H9 (cell line): ENCODE measurements at regions not wholly inside any gene's neighbourhood (a gene's known extent, or its start where the extent isn't known, plus 50 kb on each side); places are given as distances from the start of the nearest gene placed in this dataset.

Experiments used
- DNase-seq: peaks from one replicate; pipeline ENCODE4 v3.0.0-alpha.2; 2017
- H2AFZ ChIP-seq: one replicate; pipeline ENCODE4 v1.6.1; 2013; ENCODE audit warnings: mild to moderate bottlenecking, low read length, control low read depth, moderate library complexity
- H2AK5ac ChIP-seq: 2 replicates; pipeline ENCODE4 v1.6.1; 2013; ENCODE audit warnings: low read length, control low read depth, mixed read lengths; ENCODE audit not compliant: insufficient read length
- H2BK120ac ChIP-seq: one replicate; pipeline ENCODE4 v1.6.1; 2013; ENCODE audit warnings: low read depth, mild to moderate bottlenecking, low read length, control low read depth, inconsistent platforms; ENCODE audit not compliant: poor library complexity, severe bottlenecking
- H2BK12ac ChIP-seq: 2 replicates; pipeline ENCODE4 v1.6.1; 2013; ENCODE audit warnings: low read length, control low read depth, mixed read lengths, low read depth; ENCODE audit not compliant: insufficient read length
- H2BK15ac ChIP-seq: 2 replicates; pipeline ENCODE4 v1.6.1; 2013; ENCODE audit warnings: low read depth, low read length, control low read depth
- H2BK20ac ChIP-seq: one replicate; pipeline ENCODE4 v1.6.1; 2013; ENCODE audit warnings: low read depth, mild to moderate bottlenecking, low read length, control low read depth, inconsistent platforms; ENCODE audit not compliant: poor library complexity, severe bottlenecking
- H2BK5ac ChIP-seq: 2 replicates; pipeline ENCODE4 v1.6.1; 2013; ENCODE audit warnings: low read length, control low read depth, mixed read lengths; ENCODE audit not compliant: insufficient read length
- H3K14ac ChIP-seq: 2 replicates; pipeline ENCODE4 v1.6.1; 2013; ENCODE audit warnings: low read length, control low read depth; ENCODE audit not compliant: insufficient read depth
- H3K18ac ChIP-seq: 2 replicates; pipeline ENCODE4 v1.6.1; 2013; ENCODE audit warnings: low read depth, mild to moderate bottlenecking, mixed read lengths, low read length, control low read depth; ENCODE audit not compliant: insufficient read length
- H3K23ac ChIP-seq: 2 replicates; pipeline ENCODE4 v1.6.1; 2013; ENCODE audit warnings: low read length, control low read depth, mixed read lengths, low read depth; ENCODE audit not compliant: insufficient read length
- H3K23me2 ChIP-seq: 2 replicates; pipeline ENCODE4 v1.6.1; 2013; ENCODE audit warnings: low read depth, mild to moderate bottlenecking, mixed read lengths, low read length, control low read depth; ENCODE audit not compliant: insufficient read length, poor library complexity, severe bottlenecking
- H3K27ac ChIP-seq: 2 replicates; pipeline ENCODE4 v1.5.1; 2013; ENCODE audit warnings: low read length, control low read depth, mixed read lengths, low read depth; ENCODE audit not compliant: insufficient read length
- H3K27me3 ChIP-seq: 2 replicates; pipeline ENCODE4 v1.6.1; 2013; ENCODE audit warnings: low read length, control low read depth, inconsistent platforms; ENCODE audit not compliant: insufficient read depth
- H3K4ac ChIP-seq: 2 replicates; pipeline ENCODE4 v1.6.1; 2013; ENCODE audit warnings: low read depth, mild to moderate bottlenecking, control low read depth, inconsistent platforms, low read length, moderate library complexity
- H3K4me1 ChIP-seq: 2 replicates; pipeline ENCODE4 v1.6.1; 2013; ENCODE audit warnings: low read length, control low read depth, inconsistent platforms; ENCODE audit not compliant: insufficient read depth
- H3K4me2 ChIP-seq: 2 replicates; pipeline ENCODE4 v1.6.1; 2013; ENCODE audit warnings: low read length, control low read depth, mixed read lengths; ENCODE audit not compliant: insufficient read length, insufficient read depth
- H3K56ac ChIP-seq: 2 replicates; pipeline ENCODE4 v1.6.1; 2013; ENCODE audit warnings: low read depth, mild to moderate bottlenecking, mixed read lengths, low read length, control low read depth; ENCODE audit not compliant: insufficient read length
- H3K79me1 ChIP-seq: 2 replicates; pipeline ENCODE4 v1.6.1; 2013; ENCODE audit warnings: low read depth, mild to moderate bottlenecking, moderate library complexity, low read length, control low read depth, inconsistent platforms; ENCODE audit not compliant: insufficient read depth, poor library complexity, severe bottlenecking
- H3K79me2 ChIP-seq: 2 replicates; pipeline ENCODE4 v1.6.1; 2013; ENCODE audit warnings: low read length, control low read depth, inconsistent platforms; ENCODE audit not compliant: insufficient read depth
- H3K9ac ChIP-seq: 2 replicates; pipeline ENCODE4 v1.6.1; 2013; ENCODE audit warnings: low read length, control low read depth, mixed read lengths; ENCODE audit not compliant: insufficient read length; ENCODE audit errors: extremely low read depth
- H3K9me3 ChIP-seq: one replicate; pipeline ENCODE4 v1.6.1; 2013; ENCODE audit warnings: low read depth, low read length, inconsistent platforms; ENCODE audit not compliant: control insufficient read depth
- H3T11ph ChIP-seq: one replicate; pipeline ENCODE4 v1.6.1; 2013; ENCODE audit warnings: mild to moderate bottlenecking, low read length, control low read depth, inconsistent platforms
- H4K20me1 ChIP-seq: one replicate; pipeline ENCODE4 v1.6.1; 2013; ENCODE audit not compliant: control insufficient read depth, insufficient read length, insufficient read depth
- H4K5ac ChIP-seq: 2 replicates; pipeline ENCODE4 v1.6.1; 2013; ENCODE audit warnings: low read depth, mild to moderate bottlenecking, mixed read lengths, low read length, control low read depth; ENCODE audit not compliant: insufficient read length
- H4K8ac ChIP-seq: replicated peaks from 2 replicates; pipeline ENCODE4 v1.6.1; 2013; ENCODE audit warnings: low read length, control low read depth, mixed read lengths, low read depth; ENCODE audit not compliant: insufficient read length
- H4K91ac ChIP-seq: 2 replicates; pipeline ENCODE4 v1.6.1; 2013; ENCODE audit warnings: low read depth, mild to moderate bottlenecking, moderate library complexity, mixed read lengths, low read length, control low read depth; ENCODE audit not compliant: insufficient read length
- H3K27ac Mint-ChIP-seq, 3 experiments: 2 replicates in 2 of 3; 3 replicates in 1 of 3; pipeline ENCODE4 v1.8.0; 2020 to 2021; ENCODE audit warnings: mixed read lengths in 3 of 3, mild to moderate bottlenecking in 1 of 3, moderate library complexity in 1 of 3
- H3K27me3 Mint-ChIP-seq: 2 replicates; pipeline ENCODE4 v1.8.0; 2021; ENCODE audit warnings: low read depth, mild to moderate bottlenecking, moderate library complexity, mixed read lengths
- H3K36me3 Mint-ChIP-seq, 3 experiments: 2 replicates in 2 of 3; 3 replicates in 1 of 3; pipeline ENCODE4 v1.8.0; 2020 to 2021; ENCODE audit warnings: low read depth in 3 of 3, mixed read lengths in 3 of 3; ENCODE audit not compliant: insufficient read depth in 1 of 3
- H3K4me1 Mint-ChIP-seq, 2 experiments: 2 replicates each; pipeline ENCODE4 v1.8.0; 2020; ENCODE audit warnings: mixed read lengths in 2 of 2
- H3K4me3 Mint-ChIP-seq, 2 experiments: 2 replicates in 1 of 2; 3 replicates in 1 of 2; pipeline ENCODE4 v1.8.0; 2020 to 2021; ENCODE audit warnings: mild to moderate bottlenecking in 2 of 2, mixed read lengths in 2 of 2, moderate library complexity in 1 of 2
- H3K9me3 Mint-ChIP-seq, 2 experiments: 2 replicates in 1 of 2; 3 replicates in 1 of 2; pipeline ENCODE4 v1.8.0; 2020; ENCODE audit warnings: mild to moderate bottlenecking in 2 of 2, mixed read lengths in 2 of 2, moderate library complexity in 1 of 2
- CTCF ChIP-seq: fragments of 200-600 bp; sonication (generic); conservative IDR thresholded peaks from 3 replicates; pipeline ENCODE4 v1.8.0; 2021; ENCODE audit warnings: antibody characterized with exemption, mild to moderate bottlenecking
- WGBS: extraction: QIAGEN DNeasy Blood & Tissue Kit; methylation state at CpG from one replicate; pipeline ENCODE4 v1.1.7; 2013; ENCODE audit warnings: missing lambda C conversion rate, low lambda C conversion rate, mixed read lengths; ENCODE audit not compliant: insufficient read length; ENCODE audit errors: extremely low coverage; 5-methylcytosine and 5-hydroxymethylcytosine counted together

DNA sequence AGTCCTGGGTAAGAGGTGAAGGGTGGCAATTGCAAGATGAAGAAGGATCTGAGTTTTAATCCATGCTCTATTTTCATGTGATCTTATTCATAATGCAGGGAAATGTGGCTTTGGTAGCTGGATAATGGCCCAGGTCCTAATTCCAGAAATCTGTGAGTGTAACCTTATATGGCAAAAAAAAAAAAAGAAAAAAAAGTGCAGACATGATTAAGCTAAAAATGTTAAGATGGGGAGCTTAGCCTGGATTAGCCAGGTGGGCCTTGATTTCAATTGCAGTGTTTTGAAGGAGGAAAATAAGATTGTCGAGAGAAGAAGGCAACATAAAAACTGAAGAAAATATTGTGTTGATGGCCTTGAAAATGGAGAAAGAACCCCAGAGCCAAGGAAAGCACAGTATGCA lies 867.7 kb upstream of the HS3ST1 start:
- WGBS = no CpG with 5 or more reads among the region's 1 CpG
- no peak overlapping the region for H2BK120ac ChIP-seq

More for the DNA sequence above, 867.7 kb upstream of the HS3ST1 start:
- Histone ChIP-seq H3K27me3 (no peaks in the 10 kb centered on the region), H3K18ac (no peak overlapping the region), H2BK20ac (no peak overlapping the region), H3K23me2 (no peaks in the 10 kb centered on the region), H3K9me3 (no peaks in the 10 kb centered on the region), H4K5ac (no peak overlapping the region), H3K9ac (no peak overlapping the region), H2AFZ (no peak overlapping the region), H3K4ac (no peak overlapping the region), H3T11ph (no peak overlapping the region), H2BK12ac (no peak overlapping the region), H3K4me1 (no peaks in the 10 kb centered on the region), H2BK15ac (no peak overlapping the region), H3K79me1 (no peaks in the 10 kb centered on the region), H3K56ac (no peak overlapping the region), H3K79me2 (no peaks in the 10 kb centered on the region), H4K8ac (no peak overlapping the region), H4K91ac (no peak overlapping the region), H2AK5ac (no peak overlapping the region), H3K27ac (no peak overlapping the region), H4K20me1 (no peaks in the 10 kb centered on the region), H2BK5ac (no peak overlapping the region), H3K14ac (no peak overlapping the region), H3K4me2 (no peak overlapping the region), H3K23ac (no peak overlapping the region)
- H3K27ac Mint-ChIP-seq = no peak overlapping the region
- H3K4me1 Mint-ChIP-seq = no peaks in the 10 kb centered on the region
- DNase-seq = no peak
- TF ChIP-seq CTCF = no peak
- no peak overlapping the region for H3K4me3 Mint-ChIP-seq
- no peaks in the 10 kb centered on the region for H3K36me3 Mint-ChIP-seq
- peaks cover 2 to 4% of the 10 kb centered on the region in 2 experiments; a peak in 1 of 5 replicates for H3K9me3 Mint-ChIP-seq
- H3K27me3 Mint-ChIP-seq = no peaks in the 10 kb centered on the region
